A673 (cell line): ENCODE measurements at regions not wholly inside any gene's neighbourhood (a gene's known extent, or its start where the extent isn't known, plus 50 kb on each side); places are given as distances from the start of the nearest gene placed in this dataset.

ENCODE experiments used
- CTCF ChIP-seq: fragments of 300-800, 200-600 bp; sonication (generic); conservative IDR thresholded peaks from 2 replicates; pipeline ENCODE4 v1.5.1; 2017; ENCODE audit warnings: low read depth, mild to moderate bottlenecking, antibody characterized with exemption, low read length, moderate library complexity, mixed read lengths
- EZH2 ChIP-seq: fragments of 200-600 bp; sonication (generic); IDR thresholded peaks from 2 replicates; pipeline ENCODE4 v1.6.1; 2017; ENCODE audit warnings: borderline replicate concordance, low read depth, mild to moderate bottlenecking, mixed read lengths, antibody characterized with exemption, low read length; ENCODE audit not compliant: poor library complexity, severe bottlenecking

- TF ChIP-seq CTCF (no peak), EZH2 (no peak)
Observed at GRCh38 chr4:128376958-128377357, 89.3 kb upstream of the PGRMC2 start.
